ENCODE measurements at regions not wholly inside any gene's neighbourhood (a gene's known extent, or its start where the extent isn't known, plus 50 kb on each side); places are given as distances from the start of the nearest gene placed in this dataset.
"Not testable (repeated sequence)": the region's sequence is repeated elsewhere in the genome, so short reads cannot be mapped to it uniquely, and the experiment has no call there.

- Histone ChIP-seq H3K9ac (ENCODE audit: control insufficient read depth, extremely low read depth, insufficient read depth, low read length) (no peak overlapping the region), H3K9me3 (ENCODE audit: control insufficient read depth, low read depth, low read length) (no peaks in the 10 kb centered on the region), H3K27me3 (ENCODE audit: control insufficient read depth, extremely low read depth, insufficient read depth, low read length) (no peaks in the 10 kb centered on the region), H3K4me3 (ENCODE audit: control insufficient read depth in 2 of 3, extremely low read depth in 1 of 3, insufficient read depth in 2 of 3, low read depth in 1 of 3, low read length in 3 of 3) (no peak overlapping the region), H3K27ac (ENCODE audit: control insufficient read depth, insufficient read depth, low read length) (no peak overlapping the region), H3K4me1 (ENCODE audit: control insufficient read depth, extremely low read depth, insufficient read depth, low read length) (no peaks in the 10 kb centered on the region), H3K4me2 (ENCODE audit: control insufficient read depth, extremely low read depth, insufficient read depth, low read depth, low read length) (no peak overlapping the region), H3K36me3 (ENCODE audit: control insufficient read depth in 2 of 2, extremely low read depth in 1 of 2, insufficient read depth in 2 of 2, low read length in 2 of 2) (no peaks in the 10 kb centered on the region), H2AFZ (ENCODE audit: control insufficient read depth, low read length) (no peak overlapping the region), H3K79me2 (ENCODE audit: control insufficient read depth, insufficient read depth, low read length) (no peaks in the 10 kb centered on the region), H3K9me1 (ENCODE audit: control insufficient read depth, extremely low read depth, insufficient read depth, low read length) (no peaks in the 10 kb centered on the region), H4K20me1 (ENCODE audit: control insufficient read depth, extremely low read depth, insufficient read depth, low read length) (no peaks in the 10 kb centered on the region)
- FAIRE-seq (no peak), DNase-seq (ENCODE audit: low read depth, low spot score) (no peak)
- TF ChIP-seq EZH2 (IDR thresholded peaks at IDR 0.05; ENCODE audit: low read length) (no peak), CTCF (optimal IDR thresholded peaks at IDR 0.05 in 1 of 3, IDR thresholded peaks at IDR 0.05 in 1 of 3, conservative IDR thresholded peaks at IDR 0.05 in 1 of 3; ENCODE audit: extremely low read depth in 1 of 3, insufficient read depth in 2 of 3, low read length in 3 of 3) (no peak)
- dilution Hi-C loops (cut with MboI; ENCODE audit: extremely low pct_ligation_motif_present, low sequenced_read_pairs) = no loop called here
Measured at GRCh38 chr12:39671898-39672875, 52.6 kb upstream of the ABCD2 start.

GRCh38 chr12:39669539-39669938, 49.9 kb upstream of the ABCD2 start:
- H3K9ac ChIP-seq (ENCODE audit: control insufficient read depth, extremely low read depth, insufficient read depth, low read length); H3K4me1 ChIP-seq (ENCODE audit: control insufficient read depth, extremely low read depth, insufficient read depth, low read length); H3K27me3 ChIP-seq (ENCODE audit: control insufficient read depth, extremely low read depth, insufficient read depth, low read length); FAIRE-seq; H3K79me2 ChIP-seq (ENCODE audit: control insufficient read depth, insufficient read depth, low read length); H3K9me1 ChIP-seq (ENCODE audit: control insufficient read depth, extremely low read depth, insufficient read depth, low read length); H3K4me3 ChIP-seq (ENCODE audit: control insufficient read depth in 2 of 3, extremely low read depth in 1 of 3, insufficient read depth in 2 of 3, low read depth in 1 of 3, low read length in 3 of 3); H3K4me2 ChIP-seq (ENCODE audit: control insufficient read depth, extremely low read depth, insufficient read depth, low read depth, low read length); H3K36me3 ChIP-seq (ENCODE audit: control insufficient read depth in 2 of 2, extremely low read depth in 1 of 2, insufficient read depth in 2 of 2, low read length in 2 of 2); H2AFZ ChIP-seq (ENCODE audit: control insufficient read depth, low read length); H3K9me3 ChIP-seq (ENCODE audit: control insufficient read depth, low read depth, low read length); H4K20me1 ChIP-seq (ENCODE audit: control insufficient read depth, extremely low read depth, insufficient read depth, low read length); H3K27ac ChIP-seq (ENCODE audit: control insufficient read depth, insufficient read depth, low read length); dilution Hi-C loops (cut with MboI; ENCODE audit: extremely low pct_ligation_motif_present, low sequenced_read_pairs); DNase-seq (ENCODE audit: low read depth, low spot score): not testable (repeated sequence)
